ENCODE measurements at regions not wholly inside any gene's neighbourhood (a gene's known extent, or its start where the extent isn't known, plus 50 kb on each side); places are given as distances from the start of the nearest gene placed in this dataset.

DNA sequence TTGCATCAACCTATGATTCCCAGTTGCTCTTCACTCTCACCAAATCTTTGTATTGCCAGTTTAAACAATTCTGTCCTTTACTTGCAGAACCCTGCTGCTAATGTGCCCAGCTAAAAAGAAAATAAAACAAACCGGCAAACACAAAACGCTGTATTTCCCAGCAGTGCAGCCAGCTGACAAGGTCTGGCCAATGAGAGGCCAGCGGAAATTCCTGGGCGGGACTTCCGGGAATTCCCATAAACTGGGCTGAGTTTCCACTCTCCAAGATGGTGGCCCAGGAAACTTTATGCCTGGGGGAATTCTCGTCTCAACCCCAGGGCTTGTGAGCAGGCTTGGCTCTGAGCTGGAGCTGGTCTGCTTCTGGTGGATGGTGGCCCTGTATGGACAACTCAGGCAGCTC is 807.3 kb upstream of the TMEM132C start:
- no peaks in the 10 kb centered on the region for H3K36me3 ChIP-seq (ENCODE audit: low read depth)
- H3K4me2 ChIP-seq (ENCODE audit: unreplicated experiment), result no peak overlapping the region
- no peaks in the 10 kb centered on the region for H3F3A ChIP-seq (ENCODE audit: insufficient read depth)
- no peaks in the 10 kb centered on the region for H3K9me3 ChIP-seq (ENCODE audit: low read depth)
- no peaks in the 10 kb centered on the region for H3K9me2 ChIP-seq (ENCODE audit: insufficient read depth)
- no peaks in the 10 kb centered on the region for H3K4me1 ChIP-seq (ENCODE audit: insufficient read depth)
- no peak overlapping the region for H3K4me3 ChIP-seq
- no peaks in the 10 kb centered on the region for H3K79me2 ChIP-seq (ENCODE audit: insufficient read depth)
- H3K27me3 ChIP-seq (replicated peaks; ENCODE audit: insufficient read depth), result peaks cover 12% of the 10 kb centered on the region
- DNase-seq, result no peak
- H3K27ac ChIP-seq, result no peak overlapping the region
- H4K20me1 ChIP-seq (ENCODE audit: insufficient read depth), result no peaks in the 10 kb centered on the region
- no peak overlapping the region for H2AFZ ChIP-seq
- TF ChIP-seq EZH2phosphoT487 (IDR thresholded peaks at IDR 0.05; ENCODE audit: insufficient read depth, low read depth) (no peak), EZH2 (IDR thresholded peaks at IDR 0.05; ENCODE audit: insufficient read depth, poor library complexity, severe bottlenecking) (no peak)
- in situ Hi-C loops (cut with MboI), result no loop called here
- no peak overlapping the region for H3K9ac ChIP-seq
- WGBS, 2 experiments (ENCODE audit: low coverage in 1 of 2, low lambda C conversion rate in 2 of 2, missing lambda C conversion rate in 2 of 2), result 69 to 70% methylated on average over 6 of the region's 6 CpGs

DNA sequence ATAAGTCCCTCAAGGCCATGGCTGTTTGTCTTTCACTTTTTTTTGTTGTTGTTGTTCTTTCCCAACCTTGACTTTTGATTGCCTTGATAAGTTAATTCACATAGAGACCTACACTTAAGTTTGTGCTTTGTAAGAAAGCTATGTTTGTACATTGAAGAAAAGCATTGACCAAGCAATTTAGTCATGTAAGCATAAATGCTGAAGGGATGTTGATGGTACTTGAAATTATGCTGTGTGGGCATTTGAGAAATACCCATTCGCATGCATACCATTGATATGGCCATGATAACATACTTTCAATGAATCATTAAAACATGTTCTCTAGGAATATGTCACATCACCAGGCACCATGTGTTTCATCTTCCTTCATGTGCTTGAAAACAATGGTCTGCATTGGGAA is 803.7 kb upstream of the TMEM132C start:
- no peaks in the 10 kb centered on the region for H3K9me3 ChIP-seq (ENCODE audit: low read depth)
- 76 to 84% methylated on average over 1 of the region's 1 CpG for WGBS, 2 experiments (ENCODE audit: low coverage in 1 of 2, low lambda C conversion rate in 2 of 2, missing lambda C conversion rate in 2 of 2)
- in situ Hi-C loops (cut with MboI), result no loop called here
- H3K4me2 ChIP-seq (ENCODE audit: unreplicated experiment), result no peak overlapping the region
- TF ChIP-seq EZH2phosphoT487 (IDR thresholded peaks at IDR 0.05; ENCODE audit: insufficient read depth, low read depth), result no peak
- TF ChIP-seq EZH2 (IDR thresholded peaks at IDR 0.05; ENCODE audit: insufficient read depth, poor library complexity, severe bottlenecking), result no peak
- DNase-seq, result no peak
- no peaks in the 10 kb centered on the region for H3K9me2 ChIP-seq (ENCODE audit: insufficient read depth)
- no peak overlapping the region for H2AFZ ChIP-seq
- H3K27me3 ChIP-seq (replicated peaks; ENCODE audit: insufficient read depth), result no peaks in the 10 kb centered on the region; the same call in 1 of the 2 replicates
- no peak overlapping the region for H3K27ac ChIP-seq
- H3K4me3 ChIP-seq, result no peak overlapping the region
- no peak overlapping the region for H3K9ac ChIP-seq
- H3K36me3 ChIP-seq (ENCODE audit: low read depth), result no peaks in the 10 kb centered on the region
- no peaks in the 10 kb centered on the region for H3K79me2 ChIP-seq (ENCODE audit: insufficient read depth)
- H3K4me1 ChIP-seq (ENCODE audit: insufficient read depth), result no peaks in the 10 kb centered on the region
- H4K20me1 ChIP-seq (ENCODE audit: insufficient read depth), result no peaks in the 10 kb centered on the region
- H3F3A ChIP-seq (ENCODE audit: insufficient read depth), result no peaks in the 10 kb centered on the region

DNA sequence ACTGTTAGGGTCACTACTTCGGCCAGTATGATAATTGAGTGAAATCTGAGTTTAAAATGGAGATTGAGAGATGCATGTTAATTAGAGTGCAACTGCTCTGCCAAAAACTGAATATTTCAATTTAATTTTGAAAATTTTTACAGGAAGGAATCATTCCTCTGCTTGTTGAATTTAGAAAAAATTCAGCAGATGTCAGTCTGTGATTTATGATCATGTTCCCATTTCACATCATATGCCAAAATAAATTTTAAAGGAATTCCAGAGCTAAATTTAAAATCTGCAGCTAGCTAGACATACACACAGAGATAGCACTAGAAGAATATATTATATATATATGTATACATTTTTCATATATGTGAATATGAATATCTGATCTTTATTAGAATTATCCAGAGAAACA is 797.6 kb upstream of the TMEM132C start:
- no peaks in the 10 kb centered on the region for H3K9me3 ChIP-seq (ENCODE audit: low read depth)
- no peak overlapping the region for H3K4me2 ChIP-seq (ENCODE audit: unreplicated experiment)
- no peak overlapping the region for H3K4me3 ChIP-seq
- H3K27ac ChIP-seq, result no peak overlapping the region
- no peaks in the 10 kb centered on the region for H3K36me3 ChIP-seq (ENCODE audit: low read depth)
- no peaks in the 10 kb centered on the region for H4K20me1 ChIP-seq (ENCODE audit: insufficient read depth)
- TF ChIP-seq EZH2 (IDR thresholded peaks at IDR 0.05; ENCODE audit: insufficient read depth, poor library complexity, severe bottlenecking) (no peak), EZH2phosphoT487 (IDR thresholded peaks at IDR 0.05; ENCODE audit: insufficient read depth, low read depth) (no peak)
- H3F3A ChIP-seq (ENCODE audit: insufficient read depth), result no peaks in the 10 kb centered on the region
- no peak overlapping the region for H3K9ac ChIP-seq
- H2AFZ ChIP-seq, result no peak overlapping the region
- WGBS, 2 experiments (ENCODE audit: low coverage in 1 of 2, low lambda C conversion rate in 2 of 2, missing lambda C conversion rate in 2 of 2), result 74 to 77% methylated on average over 1 of the region's 1 CpG
- no peaks in the 10 kb centered on the region; the same call in 1 of the 2 replicates for H3K27me3 ChIP-seq (replicated peaks; ENCODE audit: insufficient read depth)
- no peak for DNase-seq
- no peaks in the 10 kb centered on the region for H3K4me1 ChIP-seq (ENCODE audit: insufficient read depth)
- H3K79me2 ChIP-seq (ENCODE audit: insufficient read depth), result no peaks in the 10 kb centered on the region
- H3K9me2 ChIP-seq (ENCODE audit: insufficient read depth), result no peaks in the 10 kb centered on the region
- in situ Hi-C loops (cut with MboI), result no loop called here

DNA sequence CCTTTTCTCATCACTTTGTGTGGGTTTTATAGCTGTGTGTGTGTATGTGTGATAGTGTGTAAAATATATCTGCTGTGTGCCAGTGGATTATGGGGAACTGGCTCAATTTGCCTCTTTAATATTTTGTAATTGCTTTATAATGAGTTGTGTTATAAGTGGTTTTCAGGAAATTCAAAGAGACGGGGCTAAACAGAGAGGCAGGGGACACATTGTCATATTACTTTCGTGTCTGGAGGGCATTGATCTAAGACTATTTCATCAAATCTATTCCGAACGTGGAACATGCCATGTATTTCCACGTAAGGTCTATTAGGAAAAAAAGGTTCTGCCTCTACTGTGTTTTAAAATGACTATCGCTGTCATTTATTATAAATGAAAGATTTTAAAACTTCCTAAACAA is 793.2 kb upstream of the TMEM132C start:
- no peaks in the 10 kb centered on the region for H4K20me1 ChIP-seq (ENCODE audit: insufficient read depth)
- no peaks in the 10 kb centered on the region for H3K36me3 ChIP-seq (ENCODE audit: low read depth)
- H3F3A ChIP-seq (ENCODE audit: insufficient read depth), result no peaks in the 10 kb centered on the region
- no peak overlapping the region for H3K4me2 ChIP-seq (ENCODE audit: unreplicated experiment)
- H3K79me2 ChIP-seq (ENCODE audit: insufficient read depth), result no peaks in the 10 kb centered on the region
- DNase-seq, result no peak
- TF ChIP-seq EZH2phosphoT487 (IDR thresholded peaks at IDR 0.05; ENCODE audit: insufficient read depth, low read depth) (no peak), EZH2 (IDR thresholded peaks at IDR 0.05; ENCODE audit: insufficient read depth, poor library complexity, severe bottlenecking) (no peak)
- H3K27me3 ChIP-seq (replicated peaks; ENCODE audit: insufficient read depth), result no peaks in the 10 kb centered on the region
- no peaks in the 10 kb centered on the region for H3K9me2 ChIP-seq (ENCODE audit: insufficient read depth)
- no peak overlapping the region for H3K27ac ChIP-seq
- H3K9me3 ChIP-seq (ENCODE audit: low read depth), result no peaks in the 10 kb centered on the region
- no peak overlapping the region for H2AFZ ChIP-seq
- 81 to 87% methylated on average over 6 of the region's 6 CpGs for WGBS, 2 experiments (ENCODE audit: low coverage in 1 of 2, low lambda C conversion rate in 2 of 2, missing lambda C conversion rate in 2 of 2)
- no peak overlapping the region for H3K4me3 ChIP-seq
- in situ Hi-C loops (cut with MboI), result no loop called here
- H3K4me1 ChIP-seq (ENCODE audit: insufficient read depth), result no peaks in the 10 kb centered on the region
- H3K9ac ChIP-seq, result no peak overlapping the region

DNA sequence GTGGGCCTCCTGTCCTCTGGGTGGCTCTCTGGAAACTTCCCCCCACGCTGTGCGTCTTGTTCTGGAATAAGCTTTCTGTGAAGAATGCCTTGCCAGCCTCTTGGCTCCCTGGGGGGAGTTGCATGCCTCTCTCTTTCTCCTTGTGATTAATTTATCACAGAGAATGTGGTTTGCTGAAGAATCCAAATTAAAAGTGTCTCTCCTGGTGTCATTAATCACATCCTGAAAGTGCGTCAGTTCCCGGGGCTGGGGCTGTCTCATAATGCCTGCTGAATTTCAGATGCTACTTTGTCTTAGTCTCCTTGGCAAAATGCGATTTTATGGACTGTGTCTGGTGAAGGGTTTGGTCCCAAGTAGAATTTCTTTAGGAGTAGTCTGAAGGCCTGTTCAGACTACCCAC is 787.7 kb upstream of the TMEM132C start:
- H3K4me3 ChIP-seq, result no peak overlapping the region
- WGBS, 2 experiments (ENCODE audit: low coverage in 1 of 2, low lambda C conversion rate in 2 of 2, missing lambda C conversion rate in 2 of 2), result 22 to 26% methylated on average over 5 of the region's 5 CpGs
- no peaks in the 10 kb centered on the region for H3K9me3 ChIP-seq (ENCODE audit: low read depth)
- H3K27ac ChIP-seq, result no peak overlapping the region
- DNase-seq, result peak; percentile 27
- H3K79me2 ChIP-seq (ENCODE audit: insufficient read depth), result no peaks in the 10 kb centered on the region
- TF ChIP-seq EZH2phosphoT487 (IDR thresholded peaks at IDR 0.05; ENCODE audit: insufficient read depth, low read depth) (no peak), EZH2 (IDR thresholded peaks at IDR 0.05; ENCODE audit: insufficient read depth, poor library complexity, severe bottlenecking) (no peak)
- peak overlapping the region; percentile 64 for H2AFZ ChIP-seq
- H3K9me2 ChIP-seq (ENCODE audit: insufficient read depth), result no peaks in the 10 kb centered on the region
- peaks cover 10% of the 10 kb centered on the region; the same call in 1 of the 2 replicates for H3K4me1 ChIP-seq (ENCODE audit: insufficient read depth)
- H3K36me3 ChIP-seq (ENCODE audit: low read depth), result no peaks in the 10 kb centered on the region
- H3K4me2 ChIP-seq (ENCODE audit: unreplicated experiment), result no peak overlapping the region
- in situ Hi-C loops (cut with MboI), result loop anchor here (25.0 kb wide), 1 partner anchor 583 kb away; no protein-coding TSS in a partner anchor
- H4K20me1 ChIP-seq (ENCODE audit: insufficient read depth), result no peaks in the 10 kb centered on the region
- H3K9ac ChIP-seq, result no peak overlapping the region
- H3F3A ChIP-seq (ENCODE audit: insufficient read depth), result no peaks in the 10 kb centered on the region
- H3K27me3 ChIP-seq (replicated peaks; ENCODE audit: insufficient read depth), result no peaks in the 10 kb centered on the region

Data from GM23248 (cell line).